ENCODE measurements at regions not wholly inside any gene's neighbourhood (a gene's known extent, or its start where the extent isn't known, plus 50 kb on each side); places are given as distances from the start of the nearest gene placed in this dataset.
"Not testable (repeated sequence)": the region's sequence is repeated elsewhere in the genome, so short reads cannot be mapped to it uniquely, and the experiment has no call there.

DNA sequence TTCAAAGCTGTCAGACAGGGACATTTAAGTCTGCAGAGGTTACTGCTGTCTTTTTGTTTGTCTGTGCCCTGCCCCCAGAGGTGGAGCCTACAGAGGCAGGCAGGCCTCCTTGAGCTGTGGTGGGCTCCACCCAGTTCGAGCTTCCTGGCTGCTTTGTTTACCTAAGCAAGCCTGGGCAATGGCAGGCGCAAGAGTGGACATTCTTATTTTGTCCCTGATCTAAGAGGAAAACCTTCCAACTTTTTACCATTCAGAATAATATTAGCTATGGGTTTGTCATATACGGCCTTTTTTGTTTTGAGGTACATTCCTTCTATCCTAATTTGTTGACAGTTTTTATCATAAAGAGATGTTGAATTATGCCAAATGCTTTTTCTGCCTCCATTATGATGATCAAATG is 129.3 kb downstream of the ZMAT3 start:
- H3K4me3 ChIP-seq (ENCODE audit: low read depth in 1 of 3, low read length in 3 of 3); FAIRE-seq; DNase-seq; H3K4me1 ChIP-seq (ENCODE audit: control insufficient read depth in 3 of 3, insufficient read depth in 2 of 3, low read depth in 1 of 3, low read length in 2 of 3); H3K36me3 ChIP-seq (ENCODE audit: control insufficient read depth in 3 of 3, insufficient read depth in 2 of 3, low read depth in 1 of 3, low read length in 3 of 3); H3K27ac ChIP-seq (ENCODE audit: low read depth in 1 of 3, low read length in 2 of 3); H3K27me3 ChIP-seq (ENCODE audit: control insufficient read depth in 3 of 3, insufficient read depth in 3 of 3, low read length in 3 of 3); H3K9me3 ChIP-seq (ENCODE audit: control insufficient read depth in 2 of 2, insufficient read depth in 1 of 2, low read depth in 1 of 2, low read length in 1 of 2): not testable (repeated sequence)
- WGBS, 3 donors: 44 to 49% (median 49%) methylated on average over 2 to 3 of the region's 3 CpGs

DNA sequence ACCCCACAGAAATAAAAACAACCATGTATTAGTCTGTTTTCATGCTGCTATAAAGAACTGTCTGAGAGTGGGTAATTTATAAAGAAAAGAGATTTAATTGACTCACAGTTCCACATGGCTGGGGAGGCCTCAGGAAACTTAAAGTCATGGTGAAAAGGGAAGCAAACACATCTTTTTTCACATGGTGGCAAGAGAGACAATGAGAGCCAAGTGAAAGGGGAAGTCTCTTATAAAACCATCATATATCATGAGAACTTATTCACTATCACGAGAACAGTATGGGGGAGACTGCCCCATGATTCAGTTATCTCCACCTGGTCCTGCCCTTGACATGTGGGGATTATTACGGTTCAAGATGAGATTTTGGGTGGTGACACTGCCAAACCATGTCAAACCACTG is 141.5 kb downstream of the ZMAT3 start:
- Histone ChIP-seq H3K36me3 (ENCODE audit: control insufficient read depth in 3 of 3, insufficient read depth in 2 of 3, low read depth in 1 of 3, low read length in 3 of 3) (no peaks in the 10 kb centered on the region), H3K27ac (ENCODE audit: low read depth in 1 of 3, low read length in 2 of 3) (no peak overlapping the region), H3K4me1 (ENCODE audit: control insufficient read depth in 3 of 3, insufficient read depth in 2 of 3, low read depth in 1 of 3, low read length in 2 of 3) (no peaks in the 10 kb centered on the region), H3K4me3 (ENCODE audit: low read depth in 1 of 3, low read length in 3 of 3) (no peak overlapping the region), H3K9me3 (ENCODE audit: control insufficient read depth in 2 of 2, insufficient read depth in 1 of 2, low read depth in 1 of 2, low read length in 1 of 2) (peaks cover 0 to 5% of the 10 kb centered on the region in 2 donors), H3K27me3 (ENCODE audit: control insufficient read depth in 3 of 3, insufficient read depth in 3 of 3, low read length in 3 of 3) (no peaks in the 10 kb centered on the region)
- WGBS, 3 donors: 64 to 71% (median 71%) methylated on average over 2 of the region's 2 CpGs
- DNase-seq: no peak
- FAIRE-seq: no peak

DNA sequence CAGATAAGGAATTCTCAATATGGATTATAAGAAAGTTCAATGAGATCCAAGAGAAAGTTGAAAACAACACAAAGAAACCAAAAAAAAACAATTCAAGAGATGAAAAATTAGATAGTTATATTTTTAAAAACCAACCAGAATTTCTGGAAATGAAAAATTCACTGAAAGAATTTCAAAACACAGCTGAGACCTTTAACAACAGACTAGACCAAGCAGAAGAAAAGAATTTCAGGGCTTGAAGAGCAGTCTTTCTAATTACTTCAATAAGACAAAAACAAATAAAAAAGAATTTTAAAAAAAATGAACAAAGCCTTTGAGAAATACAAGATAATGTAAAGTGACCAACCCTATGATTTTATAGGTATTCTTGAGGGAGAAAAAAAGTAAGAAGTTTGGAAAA is 155.4 kb downstream of the ZMAT3 start:
- FAIRE-seq (no peak), DNase-seq (no peak)
- no peaks in the 10 kb centered on the region for H3K36me3 ChIP-seq (ENCODE audit: control insufficient read depth in 3 of 3, insufficient read depth in 2 of 3, low read depth in 1 of 3, low read length in 3 of 3)
- peaks cover 0 to 11% of the 10 kb centered on the region in 2 donors for H3K9me3 ChIP-seq (ENCODE audit: control insufficient read depth in 2 of 2, insufficient read depth in 1 of 2, low read depth in 1 of 2, low read length in 1 of 2)
- no peaks in the 10 kb centered on the region for H3K27me3 ChIP-seq (ENCODE audit: control insufficient read depth in 3 of 3, insufficient read depth in 3 of 3, low read length in 3 of 3)
- no peak overlapping the region for H3K27ac ChIP-seq (ENCODE audit: low read depth in 1 of 3, low read length in 2 of 3)
- H3K4me3 ChIP-seq (ENCODE audit: low read depth in 1 of 3, low read length in 3 of 3): no peak overlapping the region
- no peaks in the 10 kb centered on the region for H3K4me1 ChIP-seq (ENCODE audit: control insufficient read depth in 3 of 3, insufficient read depth in 2 of 3, low read depth in 1 of 3, low read length in 2 of 3)

DNA sequence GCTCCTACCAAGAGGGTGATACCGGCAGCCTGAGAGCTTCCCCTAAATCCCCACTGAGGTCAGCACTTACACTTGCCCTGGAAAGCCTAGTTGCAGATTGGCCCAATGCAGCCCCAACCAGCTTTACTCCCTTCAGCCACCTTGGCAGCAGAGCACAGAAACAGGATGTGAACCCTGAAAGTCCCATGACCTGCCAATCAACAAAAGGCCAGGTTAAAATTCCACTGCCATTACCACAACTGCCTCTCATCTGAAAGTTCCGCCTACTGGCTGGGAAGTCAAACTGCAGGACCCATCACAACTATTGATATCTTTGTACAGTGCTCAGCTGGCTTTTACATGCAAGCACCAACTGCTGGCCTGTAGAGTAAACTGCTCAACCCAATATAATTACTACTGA is 156.2 kb downstream of the ZMAT3 start:
- no peaks in the 10 kb centered on the region for H3K27me3 ChIP-seq (ENCODE audit: control insufficient read depth in 3 of 3, insufficient read depth in 3 of 3, low read length in 3 of 3)
- H3K27ac ChIP-seq (ENCODE audit: low read depth in 1 of 3, low read length in 2 of 3): no peak overlapping the region
- no peaks in the 10 kb centered on the region for H3K36me3 ChIP-seq (ENCODE audit: control insufficient read depth in 3 of 3, insufficient read depth in 2 of 3, low read depth in 1 of 3, low read length in 3 of 3)
- H3K4me3 ChIP-seq (ENCODE audit: low read depth in 1 of 3, low read length in 3 of 3): no peak overlapping the region
- DNase-seq: no peak
- WGBS, 3 donors: 94 to 98% (median 97%) methylated on average over 2 of the region's 2 CpGs
- no peak for FAIRE-seq
- H3K9me3 ChIP-seq (ENCODE audit: control insufficient read depth in 2 of 2, insufficient read depth in 1 of 2, low read depth in 1 of 2, low read length in 1 of 2): peaks cover 0 to 11% of the 10 kb centered on the region in 2 donors
- H3K4me1 ChIP-seq (ENCODE audit: control insufficient read depth in 3 of 3, insufficient read depth in 2 of 3, low read depth in 1 of 3, low read length in 2 of 3): no peaks in the 10 kb centered on the region

DNA sequence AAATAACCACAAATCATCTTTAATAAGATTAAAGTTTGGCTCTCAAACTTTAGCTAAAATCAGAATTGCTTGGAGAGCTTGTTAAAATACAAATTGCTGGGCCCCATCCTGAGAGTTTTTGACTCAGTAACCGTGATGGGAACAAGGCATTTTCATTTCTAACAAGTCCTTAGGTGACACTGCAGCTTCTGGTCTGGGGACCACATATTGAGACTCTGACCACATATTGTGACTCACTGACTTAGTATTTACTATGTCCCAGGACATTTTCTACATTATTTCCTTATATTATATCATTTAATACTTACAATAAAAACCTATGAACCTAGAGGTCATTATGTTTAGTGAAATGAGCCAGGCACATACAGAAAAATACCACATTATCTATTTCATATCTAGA is 164.5 kb downstream of the ZMAT3 start:
- FAIRE-seq (no peak), DNase-seq (no peak)
- Histone ChIP-seq H3K9me3 (ENCODE audit: control insufficient read depth in 2 of 2, insufficient read depth in 1 of 2, low read depth in 1 of 2, low read length in 1 of 2) (no peaks in the 10 kb centered on the region), H3K27ac (ENCODE audit: low read depth in 1 of 3, low read length in 2 of 3) (no peak overlapping the region), H3K4me1 (ENCODE audit: control insufficient read depth in 3 of 3, insufficient read depth in 2 of 3, low read depth in 1 of 3, low read length in 2 of 3) (no peaks in the 10 kb centered on the region), H3K36me3 (ENCODE audit: control insufficient read depth in 3 of 3, insufficient read depth in 2 of 3, low read depth in 1 of 3, low read length in 3 of 3) (no peaks in the 10 kb centered on the region), H3K4me3 (ENCODE audit: low read depth in 1 of 3, low read length in 3 of 3) (no peak overlapping the region), H3K27me3 (ENCODE audit: control insufficient read depth in 3 of 3, insufficient read depth in 3 of 3, low read length in 3 of 3) (no peaks in the 10 kb centered on the region)
- 35 to 76% (median 38%) methylated on average over 1 of the region's 1 CpG for WGBS, 3 donors

DNA sequence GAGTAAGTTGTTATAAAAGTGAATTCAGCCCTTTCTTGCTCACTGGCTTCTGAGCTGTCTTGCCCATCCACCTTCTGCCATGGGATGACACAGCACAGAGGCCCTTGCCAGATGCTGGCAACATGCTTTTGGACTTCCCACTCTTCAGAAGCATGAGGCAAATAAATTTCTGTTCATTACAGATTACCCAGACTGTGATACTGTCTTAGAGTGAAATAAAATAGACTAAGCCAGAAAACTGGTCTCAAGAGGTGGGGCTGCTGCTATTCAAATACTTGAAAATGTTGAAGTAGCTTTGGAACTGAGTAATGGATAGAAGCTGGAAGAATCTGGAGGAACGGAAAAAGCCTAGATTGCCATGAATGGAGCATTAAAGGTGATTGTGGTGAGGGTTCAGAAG is 170.4 kb downstream of the ZMAT3 start:
- Histone ChIP-seq H3K27me3 (ENCODE audit: control insufficient read depth in 3 of 3, insufficient read depth in 3 of 3, low read length in 3 of 3) (no peaks in the 10 kb centered on the region), H3K9me3 (ENCODE audit: control insufficient read depth in 2 of 2, insufficient read depth in 1 of 2, low read depth in 1 of 2, low read length in 1 of 2) (no peaks in the 10 kb centered on the region), H3K36me3 (ENCODE audit: control insufficient read depth in 3 of 3, insufficient read depth in 2 of 3, low read depth in 1 of 3, low read length in 3 of 3) (no peaks in the 10 kb centered on the region), H3K27ac (ENCODE audit: low read depth in 1 of 3, low read length in 2 of 3) (no peak overlapping the region), H3K4me3 (ENCODE audit: low read depth in 1 of 3, low read length in 3 of 3) (no peak overlapping the region), H3K4me1 (ENCODE audit: control insufficient read depth in 3 of 3, insufficient read depth in 2 of 3, low read depth in 1 of 3, low read length in 2 of 3) (no peaks in the 10 kb centered on the region)
- no peak for FAIRE-seq
- 65 to 77% (median 71%) methylated on average over 1 of the region's 1 CpG for WGBS, 3 donors
- no peak for DNase-seq

DNA sequence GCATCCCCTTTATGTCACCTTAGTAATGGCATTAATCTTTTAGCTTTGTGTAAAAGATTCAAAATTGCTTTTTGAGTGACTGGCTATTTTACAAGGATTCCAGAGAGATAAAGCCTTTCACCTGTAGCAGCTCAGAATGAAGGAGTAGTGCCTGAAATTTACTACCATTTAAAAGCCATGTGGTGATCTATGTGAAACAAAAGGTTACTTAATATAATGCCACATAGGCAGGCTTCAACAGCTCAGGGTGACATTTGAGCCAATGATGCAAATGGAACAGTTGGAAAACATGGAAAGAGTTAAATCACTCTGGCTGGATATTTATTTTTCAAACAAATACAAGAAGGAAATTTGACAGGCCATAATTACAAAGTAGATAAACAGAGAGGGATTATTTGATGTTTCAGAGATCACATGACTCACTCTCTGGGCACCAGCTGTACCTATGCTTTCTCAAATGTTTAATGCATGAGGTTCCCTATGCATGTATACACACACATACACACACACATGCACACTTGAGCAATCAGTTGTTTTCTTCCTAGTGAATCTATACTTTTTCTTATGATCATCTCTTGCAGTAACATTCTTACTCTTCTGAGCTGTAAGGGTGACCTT is 171.5 kb downstream of the ZMAT3 start:
- Histone ChIP-seq H3K4me3 (ENCODE audit: low read depth in 1 of 3, low read length in 3 of 3) (no peak overlapping the region), H3K4me1 (ENCODE audit: control insufficient read depth in 3 of 3, insufficient read depth in 2 of 3, low read depth in 1 of 3, low read length in 2 of 3) (no peaks in the 10 kb centered on the region), H3K36me3 (ENCODE audit: control insufficient read depth in 3 of 3, insufficient read depth in 2 of 3, low read depth in 1 of 3, low read length in 3 of 3) (no peaks in the 10 kb centered on the region), H3K27ac (ENCODE audit: low read depth in 1 of 3, low read length in 2 of 3) (no peak overlapping the region), H3K27me3 (ENCODE audit: control insufficient read depth in 3 of 3, insufficient read depth in 3 of 3, low read length in 3 of 3) (no peaks in the 10 kb centered on the region), H3K9me3 (ENCODE audit: control insufficient read depth in 2 of 2, insufficient read depth in 1 of 2, low read depth in 1 of 2, low read length in 1 of 2) (no peaks in the 10 kb centered on the region)
- DNase-seq (no peak), FAIRE-seq (no peak)

DNA sequence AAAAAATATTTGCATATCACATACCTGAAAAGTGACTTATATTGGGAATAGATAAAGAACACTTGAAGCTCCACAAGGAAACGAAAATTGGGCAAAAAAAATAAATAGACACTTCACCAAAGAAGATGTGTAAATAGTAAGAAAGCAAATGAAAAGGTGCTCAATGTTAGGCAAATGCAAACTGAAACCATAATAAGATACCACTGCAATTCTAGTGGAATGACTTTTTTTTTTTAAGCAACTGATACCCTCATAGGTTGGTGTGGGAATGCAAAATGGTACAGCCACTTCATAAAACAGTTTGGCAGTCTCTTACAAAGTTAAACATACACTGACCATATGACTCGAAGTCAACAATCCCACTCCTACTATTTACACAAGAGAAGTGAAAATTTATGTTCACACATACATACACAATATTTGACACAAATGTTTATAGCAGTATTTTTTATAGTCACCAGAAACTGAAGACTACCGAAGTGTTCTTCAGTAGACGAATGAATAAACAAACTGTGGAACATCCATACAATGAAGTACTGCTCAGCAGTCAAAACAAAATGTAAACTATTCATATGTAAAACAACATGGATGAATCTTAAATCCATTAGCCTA is 176.3 kb downstream of the ZMAT3 start:
- 44 to 54% (median 49%) methylated on average over 4 of the region's 4 CpGs for WGBS, 3 donors

More for the DNA sequence above, 176.3 kb downstream of the ZMAT3 start:
- Histone ChIP-seq H3K36me3 (ENCODE audit: control insufficient read depth in 3 of 3, insufficient read depth in 2 of 3, low read depth in 1 of 3, low read length in 3 of 3) (no peaks in the 10 kb centered on the region), H3K27me3 (ENCODE audit: control insufficient read depth in 3 of 3, insufficient read depth in 3 of 3, low read length in 3 of 3) (no peaks in the 10 kb centered on the region), H3K4me3 (ENCODE audit: low read depth in 1 of 3, low read length in 3 of 3) (no peak overlapping the region), H3K27ac (ENCODE audit: low read depth in 1 of 3, low read length in 2 of 3) (no peak overlapping the region), H3K4me1 (ENCODE audit: control insufficient read depth in 3 of 3, insufficient read depth in 2 of 3, low read depth in 1 of 3, low read length in 2 of 3) (no peaks in the 10 kb centered on the region), H3K9me3 (ENCODE audit: control insufficient read depth in 2 of 2, insufficient read depth in 1 of 2, low read depth in 1 of 2, low read length in 1 of 2) (no peaks in the 10 kb centered on the region)
- DNase-seq: no peak
- FAIRE-seq: no peak
